Psoas muscle (tissue), 7 donors: ENCODE measurements at regions not wholly inside any gene's neighbourhood (a gene's known extent, or its start where the extent isn't known, plus 50 kb on each side); places are given as distances from the start of the nearest gene placed in this dataset.

ENCODE experiments used
- ATAC-seq, 4 donors: fragments of 200-7000 bp; cut with Tn5 transposase; one replicate each; pipeline ENCODE4 v1.9.1; 2020; ENCODE audit warnings: moderate library complexity in 3 of 4, mild to moderate bottlenecking in 2 of 4
- DNase-seq, 2 donors: peaks; one replicate each; pipeline ENCODE4 v3.0.0-alpha.2; 2020
- H3K27ac ChIP-seq: fragments of 200-600 bp; one replicate; pipeline ENCODE4 v1.8.0; 2022
- H3K27me3 ChIP-seq, 3 donors: fragments of 200-600 bp in 1 of 3; one replicate each; pipeline versions ENCODE4 v1.6.1 to v1.8.0; 2013 to 2022; ENCODE audit warnings: low read length in 2 of 3, mild to moderate bottlenecking in 2 of 3, moderate library complexity in 1 of 3; ENCODE audit not compliant: insufficient read depth in 3 of 3
- H3K36me3 ChIP-seq, 2 donors: fragments of 200-600 bp in 1 of 2; one replicate each; pipeline versions ENCODE4 v1.6.1 to v1.8.0; 2013 to 2022; ENCODE audit warnings: low read depth in 1 of 2, mild to moderate bottlenecking in 1 of 2, moderate library complexity in 1 of 2; ENCODE audit not compliant: insufficient read depth in 1 of 2
- H3K4me1 ChIP-seq: fragments of 200-600 bp; one replicate; pipeline ENCODE4 v1.8.0; 2022
- H3K4me3 ChIP-seq: fragments of 200-600 bp; one replicate; pipeline ENCODE4 v1.8.0; 2022; ENCODE audit warnings: mild to moderate bottlenecking
- H3K9me3 ChIP-seq: fragments of 200-600 bp; one replicate; pipeline ENCODE4 v1.8.0; 2022
- WGBS, 3 donors: extraction: QIAGEN DNeasy Blood & Tissue Kit; methylation state at CpG; one replicate each; pipeline versions ENCODE4 v1.1.6 to v1.1.7; 2013; 5-methylcytosine and 5-hydroxymethylcytosine counted together
- intact Hi-C, 2 donors: fragments of 100-400 bp; cut with DNase I; formaldehyde crosslinking; loops; one replicate each; pipeline versions ENCODE4 v1.11.0 to v1.14.2; 2022
- TF ChIP-seq, protein P1 (sequence below): fragments of 200-600 bp; IDR thresholded peaks from one replicate; pipeline ENCODE4 v1.8.0; 2022; ENCODE audit warnings: antibody characterized with exemption
- donor health status: healthy with polysubstance abuse.
- donor health status: DM: no; HTN: no; CAD: no; lungs with moderate emphysema.
- donor health status: Bipolar disorder and iron deficiency.
- donor health status: healthy.
- donor health status: DM: yes; HTN: yes; CAD: no.
- donor health status: DM: no; HTN: no; CAD: no.
- donor health status: DM: yes; HTN: yes; CAD: no.

DNA sequence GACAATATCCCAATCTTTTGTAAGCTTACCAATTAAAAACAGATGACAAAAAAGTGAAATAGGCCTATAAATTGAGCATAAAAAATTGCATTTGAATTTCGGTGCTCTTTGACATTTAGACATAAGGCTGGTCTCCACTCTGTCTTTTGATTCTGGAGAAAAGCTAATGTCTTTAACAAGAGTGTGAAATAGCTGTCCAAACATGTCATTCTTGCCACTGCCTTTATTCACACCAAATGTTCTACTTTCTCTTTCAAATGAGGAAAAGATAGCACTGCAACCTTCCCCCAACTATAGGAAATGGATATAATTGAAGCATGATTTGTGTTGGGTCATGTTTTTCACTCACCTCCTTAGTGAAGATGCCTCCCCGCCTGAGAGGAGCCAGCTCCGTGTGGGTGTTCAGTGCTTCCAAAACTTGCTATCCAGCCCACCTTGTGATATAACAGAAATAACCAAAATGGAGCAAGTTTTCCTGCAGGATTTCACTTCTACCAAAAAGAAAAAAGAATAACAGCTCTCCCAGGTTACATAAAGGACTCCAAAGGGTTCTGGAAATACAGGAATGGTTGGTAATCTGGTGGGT is 55.2 kb upstream of the STK32A start:
- Histone ChIP-seq H3K9me3 (no peaks in the 10 kb centered on the region), H3K27ac (no peak overlapping the region), H3K36me3 (no peaks in the 10 kb centered on the region), H3K4me1 (no peaks in the 10 kb centered on the region), H3K4me3 (no peak overlapping the region), H3K27me3 (no peaks in the 10 kb centered on the region)
- DNase-seq, result no peak
- ATAC-seq, result no peak
- 52 to 67% (median 55%) methylated on average over 3 of the region's 3 CpGs for WGBS, 3 donors
- TF ChIP-seq, protein P1, sequence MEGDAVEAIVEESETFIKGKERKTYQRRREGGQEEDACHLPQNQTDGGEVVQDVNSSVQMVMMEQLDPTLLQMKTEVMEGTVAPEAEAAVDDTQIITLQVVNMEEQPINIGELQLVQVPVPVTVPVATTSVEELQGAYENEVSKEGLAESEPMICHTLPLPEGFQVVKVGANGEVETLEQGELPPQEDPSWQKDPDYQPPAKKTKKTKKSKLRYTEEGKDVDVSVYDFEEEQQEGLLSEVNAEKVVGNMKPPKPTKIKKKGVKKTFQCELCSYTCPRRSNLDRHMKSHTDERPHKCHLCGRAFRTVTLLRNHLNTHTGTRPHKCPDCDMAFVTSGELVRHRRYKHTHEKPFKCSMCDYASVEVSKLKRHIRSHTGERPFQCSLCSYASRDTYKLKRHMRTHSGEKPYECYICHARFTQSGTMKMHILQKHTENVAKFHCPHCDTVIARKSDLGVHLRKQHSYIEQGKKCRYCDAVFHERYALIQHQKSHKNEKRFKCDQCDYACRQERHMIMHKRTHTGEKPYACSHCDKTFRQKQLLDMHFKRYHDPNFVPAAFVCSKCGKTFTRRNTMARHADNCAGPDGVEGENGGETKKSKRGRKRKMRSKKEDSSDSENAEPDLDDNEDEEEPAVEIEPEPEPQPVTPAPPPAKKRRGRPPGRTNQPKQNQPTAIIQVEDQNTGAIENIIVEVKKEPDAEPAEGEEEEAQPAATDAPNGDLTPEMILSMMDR, result no peak
- intact Hi-C loops, result no loop called here

DNA sequence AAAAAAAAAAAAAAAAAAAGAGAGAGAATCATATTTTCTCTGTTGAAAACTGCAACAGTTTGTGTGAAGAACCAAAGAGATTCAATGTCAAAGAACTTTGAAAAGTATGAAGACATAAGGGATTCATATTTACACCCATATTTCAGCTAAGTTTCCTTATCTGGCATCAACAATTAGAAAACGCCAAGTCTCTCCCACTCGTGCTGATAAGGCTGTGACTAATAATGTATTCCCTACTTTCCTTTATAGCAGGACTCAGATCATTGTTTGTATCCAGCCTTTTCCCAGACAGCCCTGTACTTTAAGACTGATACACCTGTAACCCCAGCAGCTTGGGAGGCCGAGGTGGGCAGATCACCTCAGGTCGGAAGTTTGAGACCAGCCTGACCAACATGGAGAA is 54.1 kb upstream of the STK32A start:
- TF ChIP-seq, protein P1, result no peak

More for the DNA sequence above, 54.1 kb upstream of the STK32A start:
- Histone ChIP-seq H3K4me3 (no peak overlapping the region), H3K36me3 (no peaks in the 10 kb centered on the region), H3K27ac (no peak overlapping the region), H3K27me3 (no peaks in the 10 kb centered on the region), H3K9me3 (no peaks in the 10 kb centered on the region), H3K4me1 (no peaks in the 10 kb centered on the region)
- DNase-seq, result no peak
- ATAC-seq, result no peak
- intact Hi-C loops, result no loop called here
- WGBS, 3 donors, result 83 to 87% (median 84%) methylated on average over 4 of the region's 4 CpGs
